Erythroblast (primary cell): ENCODE measurements at regions not wholly inside any gene's neighbourhood (a gene's known extent, or its start where the extent isn't known, plus 50 kb on each side); places are given as distances from the start of the nearest gene placed in this dataset.

Experiments used
- GATA1 ChIP-seq: IDR thresholded peaks from 2 replicates; pipeline ENCODE4 v1.6.1; 2011; ENCODE audit warnings: low read depth, mild to moderate bottlenecking, control low read depth, low read length, moderate library complexity
- POLR2A ChIP-seq: IDR thresholded peaks from 2 replicates; pipeline ENCODE4 v1.6.1; 2011; ENCODE audit warnings: mild to moderate bottlenecking, low read length

DNA sequence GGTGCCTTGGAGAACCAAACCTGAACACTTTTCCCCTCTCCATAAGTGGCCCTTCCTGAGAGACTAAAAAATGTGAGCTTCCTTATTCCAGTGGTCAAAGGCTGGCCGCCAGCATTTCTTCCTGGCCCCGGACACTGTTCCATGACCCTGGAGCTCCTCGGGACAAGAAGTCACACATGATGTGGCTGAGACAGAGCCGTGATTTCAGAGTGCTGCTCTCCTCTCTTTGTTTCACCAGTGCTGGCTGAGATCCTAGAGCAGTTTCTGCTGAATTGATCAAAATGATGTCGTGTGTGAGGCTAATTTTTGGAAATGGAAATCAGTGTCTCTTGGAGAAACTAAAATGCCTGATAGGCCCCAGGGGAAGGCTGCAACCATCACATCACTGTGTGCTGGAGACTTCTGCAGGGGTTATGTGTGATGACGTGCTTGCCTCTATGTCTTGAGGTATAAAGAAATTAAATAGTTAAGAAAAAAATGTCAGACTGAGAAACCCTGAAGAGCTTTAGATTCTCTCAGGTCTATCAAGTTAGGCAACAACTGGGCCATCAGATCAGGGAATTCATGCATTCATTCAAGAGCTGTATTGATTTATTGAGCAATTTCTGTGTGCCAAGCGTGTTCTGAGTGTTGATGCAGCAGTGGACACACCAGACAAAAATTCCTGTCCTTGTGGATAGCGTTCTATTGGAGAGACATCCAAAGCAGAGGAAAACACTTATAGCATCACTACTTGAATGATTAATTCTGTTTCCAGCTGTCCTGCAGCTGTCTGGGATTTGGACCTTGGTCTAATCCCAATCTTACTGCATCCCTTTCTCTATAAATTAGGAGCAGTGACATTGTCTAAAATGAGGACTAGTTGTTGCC lies 72.7 kb upstream of the CCN6 start:
- TF ChIP-seq POLR2A: no peak
- TF ChIP-seq GATA1: no peak
